ENCODE measurements at regions not wholly inside any gene's neighbourhood (a gene's known extent, or its start where the extent isn't known, plus 50 kb on each side); places are given as distances from the start of the nearest gene placed in this dataset.

GRCh38 chr6:146865756-146866379 is 267.1 kb downstream of the ADGB start:
- H3K27me3 ChIP-seq (ENCODE audit: low read depth, low read length) = no peaks in the 10 kb centered on the region
- no peaks in the 10 kb centered on the region for H3K9me3 ChIP-seq (ENCODE audit: control insufficient read depth in 1 of 2, low read length in 2 of 2)
- no peak overlapping the region for H3K27ac ChIP-seq (ENCODE audit: low read length)
- no peaks in the 10 kb centered on the region for H3K4me1 ChIP-seq (ENCODE audit: control insufficient read depth in 1 of 2, insufficient read depth in 2 of 2, low read length in 2 of 2)
- no peak overlapping the region for H3K4me3 ChIP-seq (ENCODE audit: low read depth in 1 of 2, low read length in 2 of 2)
- H3K36me3 ChIP-seq (ENCODE audit: control insufficient read depth in 1 of 2, insufficient read depth in 2 of 2, low read length in 2 of 2) = no peaks in the 10 kb centered on the region

GRCh38 chr6:146866731-146867414 is 268.1 kb downstream of the ADGB start:
- H3K4me1 ChIP-seq (ENCODE audit: control insufficient read depth in 1 of 2, insufficient read depth in 2 of 2, low read length in 2 of 2) = no peaks in the 10 kb centered on the region
- no peaks in the 10 kb centered on the region for H3K36me3 ChIP-seq (ENCODE audit: control insufficient read depth in 1 of 2, insufficient read depth in 2 of 2, low read length in 2 of 2)
- H3K27ac ChIP-seq (ENCODE audit: low read length) = no peak overlapping the region
- H3K4me3 ChIP-seq (ENCODE audit: low read depth in 1 of 2, low read length in 2 of 2) = no peak overlapping the region
- no peaks in the 10 kb centered on the region for H3K27me3 ChIP-seq (ENCODE audit: low read depth, low read length)
- H3K9me3 ChIP-seq (ENCODE audit: control insufficient read depth in 1 of 2, low read length in 2 of 2) = no peaks in the 10 kb centered on the region

GRCh38 chr6:146868671-146869209 is 270.0 kb downstream of the ADGB start:
- Histone ChIP-seq H3K4me3 (ENCODE audit: low read depth in 1 of 2, low read length in 2 of 2) (no peak overlapping the region), H3K27me3 (ENCODE audit: low read depth, low read length) (no peaks in the 10 kb centered on the region), H3K27ac (ENCODE audit: low read length) (no peak overlapping the region), H3K4me1 (ENCODE audit: control insufficient read depth in 1 of 2, insufficient read depth in 2 of 2, low read length in 2 of 2) (no peaks in the 10 kb centered on the region), H3K36me3 (ENCODE audit: control insufficient read depth in 1 of 2, insufficient read depth in 2 of 2, low read length in 2 of 2) (no peaks in the 10 kb centered on the region), H3K9me3 (ENCODE audit: control insufficient read depth in 1 of 2, low read length in 2 of 2) (no peaks in the 10 kb centered on the region)

DNA sequence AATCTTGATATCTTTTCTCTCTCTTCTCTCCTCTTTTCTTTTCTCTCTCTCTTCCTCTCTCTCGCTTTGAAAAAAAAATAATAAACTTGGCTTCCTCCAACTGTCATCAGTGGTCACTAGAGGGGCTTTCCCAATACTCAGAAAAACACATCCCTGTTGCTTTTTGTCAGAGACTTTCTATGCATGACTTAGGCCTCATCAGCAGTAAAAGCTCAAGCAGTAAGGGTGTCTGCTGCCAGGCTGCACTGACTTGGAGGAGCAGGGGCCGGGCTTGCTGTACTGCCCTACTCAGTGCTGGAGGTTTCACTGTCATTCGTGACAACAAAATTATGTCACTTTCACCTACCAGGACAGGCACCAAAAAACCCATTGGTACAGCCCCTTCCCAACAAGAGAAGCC is 272.0 kb downstream of the ADGB start:
- Histone ChIP-seq H3K4me3 (ENCODE audit: low read depth in 1 of 2, low read length in 2 of 2) (no peak overlapping the region), H3K27me3 (ENCODE audit: low read depth, low read length) (no peaks in the 10 kb centered on the region)

DNA sequence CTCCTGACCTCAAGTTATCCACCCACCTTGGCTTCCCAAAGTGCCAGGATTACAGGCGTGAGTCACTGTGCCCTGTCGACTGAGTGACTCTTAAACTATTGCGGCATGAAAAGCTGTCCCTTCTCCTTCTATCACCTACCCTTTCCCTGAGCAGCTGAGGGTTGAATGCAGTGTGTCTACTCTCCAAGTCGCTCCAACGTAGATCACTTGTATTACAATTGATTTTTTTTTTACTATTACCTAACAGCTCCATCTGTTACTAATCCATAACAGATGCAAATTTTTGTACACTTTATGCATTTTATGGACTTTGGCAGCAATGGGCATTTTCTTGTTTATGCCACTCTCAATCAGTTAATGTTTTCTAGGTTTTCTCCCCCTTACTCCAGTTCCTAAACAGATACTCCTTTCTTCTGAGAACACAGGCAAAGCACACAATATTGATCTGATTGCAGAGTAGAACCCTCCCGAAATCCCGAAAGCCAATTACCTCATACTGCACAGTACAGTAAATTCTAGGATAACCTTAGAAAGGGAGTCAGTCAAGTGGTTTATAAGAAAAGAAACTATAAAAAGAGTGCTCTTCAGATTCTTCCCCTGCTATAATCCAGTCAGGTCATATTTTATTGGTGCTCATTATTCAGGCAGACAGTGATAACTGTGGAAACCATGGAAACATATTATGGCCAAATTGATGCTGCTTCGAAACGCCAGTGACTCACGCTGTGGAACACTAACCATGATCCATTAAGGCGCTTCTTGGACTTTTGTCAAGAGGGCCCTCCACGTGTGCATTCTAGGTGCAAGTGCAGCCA is 273.0 kb downstream of the ADGB start:
- no peaks in the 10 kb centered on the region for H3K4me1 ChIP-seq (ENCODE audit: control insufficient read depth in 1 of 2, insufficient read depth in 2 of 2, low read length in 2 of 2)
- H3K27me3 ChIP-seq (ENCODE audit: low read depth, low read length) = no peaks in the 10 kb centered on the region
- H3K4me3 ChIP-seq (ENCODE audit: low read depth in 1 of 2, low read length in 2 of 2) = no peak overlapping the region
- H3K27ac ChIP-seq (ENCODE audit: low read length) = no peak overlapping the region
- no peaks in the 10 kb centered on the region for H3K36me3 ChIP-seq (ENCODE audit: control insufficient read depth in 1 of 2, insufficient read depth in 2 of 2, low read length in 2 of 2)
- H3K9me3 ChIP-seq (ENCODE audit: control insufficient read depth in 1 of 2, low read length in 2 of 2) = no peaks in the 10 kb centered on the region

More for the DNA sequence above, 272.0 kb downstream of the ADGB start:
- no peaks in the 10 kb centered on the region for H3K9me3 ChIP-seq (ENCODE audit: control insufficient read depth in 1 of 2, low read length in 2 of 2)
- H3K27ac ChIP-seq (ENCODE audit: low read length) = no peak overlapping the region
- no peaks in the 10 kb centered on the region for H3K36me3 ChIP-seq (ENCODE audit: control insufficient read depth in 1 of 2, insufficient read depth in 2 of 2, low read length in 2 of 2)
- no peaks in the 10 kb centered on the region for H3K4me1 ChIP-seq (ENCODE audit: control insufficient read depth in 1 of 2, insufficient read depth in 2 of 2, low read length in 2 of 2)

DNA sequence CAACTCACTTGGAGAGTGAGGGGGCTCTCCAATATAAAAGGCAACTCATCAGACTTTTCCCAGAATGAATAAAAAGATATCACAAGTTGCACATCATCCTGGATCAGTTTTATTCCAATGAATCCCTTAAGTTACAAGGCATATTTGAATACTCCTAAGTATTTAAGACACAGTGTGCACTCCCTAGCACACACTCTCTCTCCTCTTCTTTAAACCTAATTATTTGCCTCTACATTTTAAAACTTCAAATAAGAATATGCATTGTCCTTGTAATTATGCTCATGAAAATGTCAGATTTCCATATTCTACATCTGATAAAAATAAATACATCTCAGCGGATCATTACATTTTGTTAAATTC is 273.6 kb downstream of the ADGB start:
- no peak overlapping the region for H3K27ac ChIP-seq (ENCODE audit: low read length)
- no peaks in the 10 kb centered on the region for H3K4me1 ChIP-seq (ENCODE audit: control insufficient read depth in 1 of 2, insufficient read depth in 2 of 2, low read length in 2 of 2)
- H3K36me3 ChIP-seq (ENCODE audit: control insufficient read depth in 1 of 2, insufficient read depth in 2 of 2, low read length in 2 of 2) = no peaks in the 10 kb centered on the region
- no peak overlapping the region for H3K4me3 ChIP-seq (ENCODE audit: low read depth in 1 of 2, low read length in 2 of 2)
- no peaks in the 10 kb centered on the region for H3K9me3 ChIP-seq (ENCODE audit: control insufficient read depth in 1 of 2, low read length in 2 of 2)
- H3K27me3 ChIP-seq (ENCODE audit: low read depth, low read length) = no peaks in the 10 kb centered on the region

GRCh38 chr6:146874278-146875018 is 275.7 kb downstream of the ADGB start:
- no peaks in the 10 kb centered on the region for H3K36me3 ChIP-seq (ENCODE audit: control insufficient read depth in 1 of 2, insufficient read depth in 2 of 2, low read length in 2 of 2)
- no peak overlapping the region for H3K27ac ChIP-seq (ENCODE audit: low read length)
- H3K9me3 ChIP-seq (ENCODE audit: control insufficient read depth in 1 of 2, low read length in 2 of 2) = no peaks in the 10 kb centered on the region
- peaks cover 0 to 5% of the 10 kb centered on the region in 2 donors for H3K4me1 ChIP-seq (ENCODE audit: control insufficient read depth in 1 of 2, insufficient read depth in 2 of 2, low read length in 2 of 2)
- H3K27me3 ChIP-seq (ENCODE audit: low read depth, low read length) = no peaks in the 10 kb centered on the region
- no peak overlapping the region for H3K4me3 ChIP-seq (ENCODE audit: low read depth in 1 of 2, low read length in 2 of 2)

DNA sequence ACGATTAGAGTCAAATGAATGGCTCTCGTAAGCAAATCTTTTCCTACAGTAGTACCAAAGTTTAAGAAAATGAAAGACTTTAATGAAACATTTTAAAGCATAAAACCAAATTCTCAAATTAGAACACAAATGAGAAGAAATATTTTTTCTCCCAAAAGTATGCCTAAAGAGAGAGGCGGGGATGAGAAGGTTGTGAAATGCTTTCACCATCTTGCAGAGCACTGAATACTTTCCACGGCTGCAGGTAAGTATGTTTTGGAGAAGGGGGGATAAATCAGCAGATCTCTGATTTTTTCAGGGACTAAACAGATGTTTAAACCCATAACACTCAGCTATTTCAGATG is 277.1 kb downstream of the ADGB start:
- Histone ChIP-seq H3K27ac (ENCODE audit: low read length) (no peak overlapping the region), H3K4me1 (ENCODE audit: control insufficient read depth in 1 of 2, insufficient read depth in 2 of 2, low read length in 2 of 2) (peaks cover 0 to 5% of the 10 kb centered on the region in 2 donors), H3K4me3 (ENCODE audit: low read depth in 1 of 2, low read length in 2 of 2) (no peak overlapping the region)

GRCh38 chr6:146876271-146877151 is 277.7 kb downstream of the ADGB start:
- Histone ChIP-seq H3K4me1 (ENCODE audit: control insufficient read depth in 1 of 2, insufficient read depth in 2 of 2, low read length in 2 of 2) (peaks cover 0 to 5% of the 10 kb centered on the region in 2 donors), H3K27ac (ENCODE audit: low read length) (no peak overlapping the region), H3K9me3 (ENCODE audit: control insufficient read depth in 1 of 2, low read length in 2 of 2) (no peaks in the 10 kb centered on the region), H3K4me3 (ENCODE audit: low read depth in 1 of 2, low read length in 2 of 2) (no peak overlapping the region), H3K27me3 (ENCODE audit: low read depth, low read length) (no peaks in the 10 kb centered on the region), H3K36me3 (ENCODE audit: control insufficient read depth in 1 of 2, insufficient read depth in 2 of 2, low read length in 2 of 2) (no peaks in the 10 kb centered on the region)

More for the DNA sequence above, 277.1 kb downstream of the ADGB start:
- Histone ChIP-seq H3K36me3 (ENCODE audit: control insufficient read depth in 1 of 2, insufficient read depth in 2 of 2, low read length in 2 of 2) (no peaks in the 10 kb centered on the region), H3K9me3 (ENCODE audit: control insufficient read depth in 1 of 2, low read length in 2 of 2) (no peaks in the 10 kb centered on the region), H3K27me3 (ENCODE audit: low read depth, low read length) (no peaks in the 10 kb centered on the region)

DNA sequence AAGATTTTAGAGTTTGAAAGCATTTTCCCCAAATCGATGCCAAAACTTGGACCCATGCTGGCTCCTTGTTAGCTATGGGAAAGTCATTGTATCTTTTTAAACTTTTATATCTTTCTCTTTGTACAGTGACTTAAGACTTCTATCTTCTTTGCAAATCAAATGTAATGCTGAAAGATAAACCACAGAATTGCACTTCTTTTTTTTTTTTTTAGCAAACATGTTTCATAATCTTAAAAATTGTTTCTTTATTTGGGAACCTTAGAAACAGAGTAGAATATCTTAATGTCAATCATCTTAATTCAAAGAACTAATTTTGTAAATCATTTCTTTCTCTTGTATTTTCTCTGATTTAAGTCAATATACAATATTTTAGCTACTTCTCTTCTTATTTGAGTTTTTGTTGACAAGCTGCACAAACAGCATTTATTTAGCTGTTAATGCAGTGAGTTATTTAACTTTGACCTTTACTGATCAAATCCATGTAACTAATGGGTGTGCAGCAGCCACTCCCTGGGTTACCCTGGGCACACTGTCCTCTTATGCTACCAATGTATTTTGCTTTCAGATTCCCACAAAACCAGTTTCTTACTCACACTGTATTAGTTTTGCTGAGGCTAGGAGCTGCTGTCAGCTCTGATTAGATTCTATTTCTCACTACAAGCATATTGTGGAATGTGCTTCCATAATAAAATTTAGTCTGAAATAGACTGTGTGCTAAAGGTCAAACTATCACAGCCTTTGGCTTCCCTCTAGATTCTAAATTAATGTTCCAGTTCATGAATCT is 279.6 kb downstream of the ADGB start:
- Histone ChIP-seq H3K4me1 (ENCODE audit: control insufficient read depth in 1 of 2, insufficient read depth in 2 of 2, low read length in 2 of 2) (peaks cover 0 to 5% of the 10 kb centered on the region in 2 donors), H3K9me3 (ENCODE audit: control insufficient read depth in 1 of 2, low read length in 2 of 2) (no peaks in the 10 kb centered on the region), H3K36me3 (ENCODE audit: control insufficient read depth in 1 of 2, insufficient read depth in 2 of 2, low read length in 2 of 2) (no peaks in the 10 kb centered on the region), H3K27me3 (ENCODE audit: low read depth, low read length) (no peaks in the 10 kb centered on the region), H3K4me3 (ENCODE audit: low read depth in 1 of 2, low read length in 2 of 2) (no peak overlapping the region), H3K27ac (ENCODE audit: low read length) (peak overlapping the region; percentile 30)
